ENCODE measurements at regions not wholly inside any gene's neighbourhood (a gene's known extent, or its start where the extent isn't known, plus 50 kb on each side); places are given as distances from the start of the nearest gene placed in this dataset.

DNA sequence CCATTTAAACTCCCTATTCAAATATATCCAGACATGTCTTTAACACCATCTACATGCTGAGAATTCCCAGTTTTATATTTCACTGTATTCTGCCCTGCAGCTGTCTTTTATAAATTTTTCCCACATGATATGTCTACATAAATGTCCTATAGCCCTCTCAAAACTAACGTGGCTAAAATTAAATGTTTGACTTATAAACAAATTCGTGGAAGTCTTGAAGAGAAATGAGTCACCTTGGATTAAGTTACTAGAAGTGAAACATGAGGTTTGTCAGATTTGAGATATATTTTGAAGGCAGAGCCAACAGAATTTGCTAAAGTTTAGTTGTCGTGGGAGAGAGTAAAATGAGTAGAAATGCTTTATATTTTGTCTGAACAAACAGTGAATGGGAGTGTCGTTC lies 386.9 kb upstream of the CNTNAP2 start:
- H3K36me3 ChIP-seq (ENCODE audit: control insufficient read depth in 2 of 2, insufficient read depth in 2 of 2, low read length in 1 of 2) = no peaks in the 10 kb centered on the region
- no peak for DNase-seq (ENCODE audit: low read depth, low spot score)
- 2% methylated on average over 4 of the region's 4 CpGs for WGBS (ENCODE audit: insufficient coverage, insufficient replicate concordance, low lambda C conversion rate, missing lambda C conversion rate)
- H2AFZ ChIP-seq (ENCODE audit: control insufficient read depth, low read depth, low read length) = no peak overlapping the region
- intact Hi-C loops (cut with micrococcal nuclease; ENCODE audit: unreplicated experiment) (no loop called here), in situ Hi-C loops (cut with MboI) (no loop called here)
- H3K4me3 ChIP-seq = no peak overlapping the region
- no TSS peak for BruUV-seq (replicated peaks)
- no peaks in the 10 kb centered on the region for H3K79me2 ChIP-seq (ENCODE audit: control insufficient read depth, insufficient read depth, low read length)
- no peaks in the 10 kb centered on the region for H3K27me3 ChIP-seq (replicated peaks in 1 of 2; ENCODE audit: control insufficient read depth in 2 of 2, insufficient read depth in 2 of 2, low read length in 1 of 2)
- ATAC-seq = no peak
- H4K20me1 ChIP-seq (ENCODE audit: control insufficient read depth, insufficient read depth) = no peaks in the 10 kb centered on the region
- H3K9ac ChIP-seq (ENCODE audit: control insufficient read depth, insufficient read depth, low read length) = no peak overlapping the region
- no peaks in the 10 kb centered on the region for H3K9me3 ChIP-seq (replicated peaks; ENCODE audit: control insufficient read depth, insufficient read depth, low read length)
- H3K4me2 ChIP-seq (ENCODE audit: control insufficient read depth, insufficient read depth) = no peak overlapping the region
- FAIRE-seq = no peak
- CTCF ChIA-PET = no interaction called here
- RAD21 ChIA-PET (ENCODE audit: unreplicated experiment) = no interaction called here
- H3K4me1 ChIP-seq (ENCODE audit: control insufficient read depth, insufficient read depth, low read length) = no peaks in the 10 kb centered on the region
- POLR2A ChIA-PET = no interaction called here
- SMC1A ChIA-PET (ENCODE audit: uncharacterized antibody, unreplicated experiment) = no interaction called here
- TF ChIP-seq, protein P1, sequence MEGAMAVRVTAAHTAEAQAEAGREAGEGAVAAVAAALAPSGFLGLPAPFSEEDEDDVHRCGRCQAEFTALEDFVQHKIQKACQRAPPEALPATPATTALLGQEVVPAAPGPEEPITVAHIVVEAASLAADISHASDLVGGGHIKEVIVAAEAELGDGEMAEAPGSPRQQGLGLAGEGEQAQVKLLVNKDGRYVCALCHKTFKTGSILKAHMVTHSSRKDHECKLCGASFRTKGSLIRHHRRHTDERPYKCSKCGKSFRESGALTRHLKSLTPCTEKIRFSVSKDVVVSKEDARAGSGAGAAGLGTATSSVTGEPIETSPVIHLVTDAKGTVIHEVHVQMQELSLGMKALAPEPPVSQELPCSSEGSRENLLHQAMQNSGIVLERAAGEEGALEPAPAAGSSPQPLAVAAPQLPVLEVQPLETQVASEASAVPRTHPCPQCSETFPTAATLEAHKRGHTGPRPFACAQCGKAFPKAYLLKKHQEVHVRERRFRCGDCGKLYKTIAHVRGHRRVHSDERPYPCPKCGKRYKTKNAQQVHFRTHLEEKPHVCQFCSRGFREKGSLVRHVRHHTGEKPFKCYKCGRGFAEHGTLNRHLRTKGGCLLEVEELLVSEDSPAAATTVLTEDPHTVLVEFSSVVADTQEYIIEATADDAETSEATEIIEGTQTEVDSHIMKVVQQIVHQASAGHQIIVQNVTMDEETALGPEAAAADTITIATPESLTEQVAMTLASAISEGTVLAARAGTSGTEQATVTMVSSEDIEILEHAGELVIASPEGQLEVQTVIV (IDR thresholded peaks at IDR 0.05; ENCODE audit: borderline replicate concordance, partially characterized antibody) = no peak
- no peak for TF ChIP-seq IKZF2 (IDR thresholded peaks at IDR 0.05)
- TF ChIP-seq JUNB (IDR thresholded peaks at IDR 0.05) = no peak
- TF ChIP-seq, protein P2, sequence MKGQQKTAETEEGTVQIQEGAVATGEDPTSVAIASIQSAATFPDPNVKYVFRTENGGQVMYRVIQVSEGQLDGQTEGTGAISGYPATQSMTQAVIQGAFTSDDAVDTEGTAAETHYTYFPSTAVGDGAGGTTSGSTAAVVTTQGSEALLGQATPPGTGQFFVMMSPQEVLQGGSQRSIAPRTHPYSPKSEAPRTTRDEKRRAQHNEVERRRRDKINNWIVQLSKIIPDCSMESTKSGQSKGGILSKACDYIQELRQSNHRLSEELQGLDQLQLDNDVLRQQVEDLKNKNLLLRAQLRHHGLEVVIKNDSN (IDR thresholded peaks at IDR 0.05; ENCODE audit: borderline replicate concordance, extremely low read length, insufficient read depth, low read depth, low read length) = no peak
- TF ChIP-seq STAT1 (conservative IDR thresholded peaks at IDR 0.05) = no peak
- TF ChIP-seq JUND (IDR thresholded peaks at IDR 0.05; ENCODE audit: low read depth, low read length) = no peak
- TF ChIP-seq LARP7 (IDR thresholded peaks at IDR 0.05) = no peak
- no peak for TF ChIP-seq CHD2 (IDR thresholded peaks at IDR 0.05; ENCODE audit: borderline replicate concordance, low read depth, low read length)
- TF ChIP-seq FOS (IDR thresholded peaks at IDR 0.05; ENCODE audit: borderline replicate concordance, extremely low read depth, insufficient read length) = no peak
- H3K27ac ChIP-seq (ENCODE audit: control insufficient read depth, insufficient read depth) = no peak overlapping the region
